H1 (cell line): ENCODE measurements at regions not wholly inside any gene's neighbourhood (a gene's known extent, or its start where the extent isn't known, plus 50 kb on each side); places are given as distances from the start of the nearest gene placed in this dataset.

Experiments
- CTCF ChIP-seq, 3 experiments: IDR thresholded peaks; 1 replicate in 2 of 3; 2 replicates in 1 of 3; pipeline versions ENCODE4 v1.5.1 to v1.6.1; 2011; ENCODE audit warnings: low read length in 3 of 3, mild to moderate bottlenecking in 3 of 3, inconsistent platforms in 2 of 3, low read depth in 1 of 3, moderate library complexity in 1 of 3; ENCODE audit not compliant: insufficient read depth in 1 of 3; ENCODE audit errors: control extremely low read depth in 1 of 3
- POLR2A ChIP-seq, 2 experiments: IDR thresholded peaks; 1 replicate in 1 of 2; 2 replicates in 1 of 2; pipeline ENCODE4 v1.6.1; 2011; ENCODE audit warnings: low read depth in 2 of 2, low read length in 2 of 2, mild to moderate bottlenecking in 2 of 2; ENCODE audit errors: control extremely low read depth in 1 of 2
- POLR2AphosphoS5 ChIP-seq: IDR thresholded peaks from 2 replicates; pipeline ENCODE4 v1.6.1; 2011; ENCODE audit warnings: low read depth, low read length

GRCh38 chr6:43984442-43985321 lies 142.6 kb downstream of the MRPL14 start:
- no peak for TF ChIP-seq POLR2AphosphoS5
- no peak for TF ChIP-seq CTCF (IDR thresholded peaks at IDR 0.05; ENCODE audit: control extremely low read depth in 1 of 3, insufficient read depth in 1 of 3, low read depth in 1 of 3, low read length in 3 of 3)
- TF ChIP-seq POLR2A (IDR thresholded peaks at IDR 0.05; ENCODE audit: control extremely low read depth in 1 of 2, low read depth in 2 of 2, low read length in 2 of 2), result no peak
